ENCODE measurements at regions not wholly inside any gene's neighbourhood (a gene's known extent, or its start where the extent isn't known, plus 50 kb on each side); places are given as distances from the start of the nearest gene placed in this dataset.

GRCh38 chr1:25056536-25056935 lies 126.5 kb upstream of the RUNX3 start:
- no peak for DNase-seq (ENCODE audit: low spot score)

- no peak for DNase-seq (ENCODE audit: low spot score)
These were observed 125.9 kb upstream of the RUNX3 start for GRCh38 chr1:25055961-25056360.

- DNase-seq (ENCODE audit: low spot score), result no peak
These were observed 125.3 kb upstream of the RUNX3 start for GRCh38 chr1:25055324-25055780.

- no peak for DNase-seq (ENCODE audit: low spot score)
These were observed 124.6 kb upstream of the RUNX3 start for GRCh38 chr1:25054526-25055323.

GRCh38 chr1:25053576-25054250 lies 123.6 kb upstream of the RUNX3 start:
- DNase-seq (ENCODE audit: low spot score), result no peak

- DNase-seq (ENCODE audit: low spot score), result no peak
These were observed 121.8 kb upstream of the RUNX3 start for GRCh38 chr1:25051906-25052305.

- no peak for DNase-seq (ENCODE audit: low spot score)
These were observed 121.4 kb upstream of the RUNX3 start for GRCh38 chr1:25051504-25051903.

GRCh38 chr1:25050165-25050564 lies 120.1 kb upstream of the RUNX3 start:
- DNase-seq (ENCODE audit: low spot score), result no peak

- no peak for DNase-seq (ENCODE audit: low spot score)
These were observed 119.1 kb upstream of the RUNX3 start for GRCh38 chr1:25049190-25049589.

GRCh38 chr1:25048728-25049127 lies 118.7 kb upstream of the RUNX3 start:
- DNase-seq (ENCODE audit: low spot score), result no peak

- DNase-seq (ENCODE audit: low spot score), result no peak
These were observed 117.6 kb upstream of the RUNX3 start for GRCh38 chr1:25047506-25048240.

- DNase-seq (ENCODE audit: low spot score), result no peak
These were observed 116.1 kb upstream of the RUNX3 start for GRCh38 chr1:25046194-25046532.

GRCh38 chr1:25045480-25046193 lies 115.6 kb upstream of the RUNX3 start:
- DNase-seq (ENCODE audit: low spot score), result no peak

- no peak for DNase-seq (ENCODE audit: low spot score)
These were observed 113.1 kb upstream of the RUNX3 start for GRCh38 chr1:25043228-25043580.

GRCh38 chr1:25042331-25043227 lies 112.5 kb upstream of the RUNX3 start:
- no peak for DNase-seq (ENCODE audit: low spot score)

GRCh38 chr1:25041916-25042315 lies 111.8 kb upstream of the RUNX3 start:
- DNase-seq (ENCODE audit: low spot score), result no peak

GRCh38 chr1:25040122-25040685 lies 110.1 kb upstream of the RUNX3 start:
- DNase-seq (ENCODE audit: low spot score), result no peak

GRCh38 chr1:25039229-25039628 lies 109.2 kb upstream of the RUNX3 start:
- no peak for DNase-seq (ENCODE audit: low spot score)

GRCh38 chr1:25038699-25039098 lies 108.6 kb upstream of the RUNX3 start:
- DNase-seq (ENCODE audit: low spot score), result no peak

GRCh38 chr1:25037174-25038074 lies 107.3 kb upstream of the RUNX3 start:
- DNase-seq (ENCODE audit: low spot score), result peak; percentile 58
